Astrocyte (in vitro differentiated cells and primary cell): ENCODE measurements at regions not wholly inside any gene's neighbourhood (a gene's known extent, or its start where the extent isn't known, plus 50 kb on each side); places are given as distances from the start of the nearest gene placed in this dataset.

Experiments
- CTCF ChIP-seq: IDR thresholded peaks from 2 replicates; pipeline ENCODE4 v1.5.1; 2011; ENCODE audit warnings: low read depth, mild to moderate bottlenecking, inconsistent platforms, low read length, moderate library complexity; ENCODE audit not compliant: insufficient read depth
- EZH2 ChIP-seq: IDR thresholded peaks from 2 replicates; pipeline ENCODE4 v1.6.1; 2012; ENCODE audit warnings: mild to moderate bottlenecking, low read length, inconsistent platforms; ENCODE audit not compliant: insufficient read depth

GRCh38 chr16:74210245-74210644 lies 86.4 kb upstream of the PSMD7 start:
- TF ChIP-seq CTCF (no peak), EZH2 (no peak)
